Stimulated activated naive B cell treated with anti-CD40 and anti-IgM and Interleukin-4, amounts not matched to agents 10 μg/mL and 1 μg/mL and 100 μg/mL, for 72 hours (primary cell): ENCODE measurements at regions not wholly inside any gene's neighbourhood (a gene's known extent, or its start where the extent isn't known, plus 50 kb on each side); places are given as distances from the start of the nearest gene placed in this dataset.
"Not testable (repeated sequence)": the region's sequence is repeated elsewhere in the genome, so short reads cannot be mapped to it uniquely, and the experiment has no call there.

Experiments
- ATAC-seq, 2 donors: fragments of 150-1000 bp; cut with Tn5 transposase; replicated peaks; 2 replicates each; pipeline ENCODE4 v1.10.0; 2021; ENCODE audit warnings: moderate library complexity in 1 of 2
- DNase-seq: peaks from one replicate; pipeline ENCODE4 v3.0.0; 2021
- H3K27ac Mint-ChIP-seq: one replicate; pipeline ENCODE4 v1.8.0; 2022; ENCODE audit warnings: mild to moderate bottlenecking, mixed read lengths
- H3K27me3 Mint-ChIP-seq, 2 donors: one replicate each; pipeline ENCODE4 v1.8.0; 2022; ENCODE audit warnings: mixed read lengths in 2 of 2
- H3K36me3 Mint-ChIP-seq, 2 donors: one replicate each; pipeline ENCODE4 v1.8.0; 2022; ENCODE audit warnings: mixed read lengths in 2 of 2, mild to moderate bottlenecking in 1 of 2
- H3K4me1 Mint-ChIP-seq, 2 donors: one replicate each; pipeline ENCODE4 v1.8.0; 2022; ENCODE audit warnings: mixed read lengths in 2 of 2, mild to moderate bottlenecking in 1 of 2
- H3K4me3 Mint-ChIP-seq, 2 donors: one replicate each; pipeline ENCODE4 v1.8.0; 2022; ENCODE audit warnings: mild to moderate bottlenecking in 2 of 2, mixed read lengths in 2 of 2, moderate library complexity in 1 of 2
- H3K9me3 Mint-ChIP-seq, 2 donors: one replicate each; pipeline ENCODE4 v1.8.0; 2022; ENCODE audit warnings: mixed read lengths in 2 of 2, mild to moderate bottlenecking in 1 of 2

DNA sequence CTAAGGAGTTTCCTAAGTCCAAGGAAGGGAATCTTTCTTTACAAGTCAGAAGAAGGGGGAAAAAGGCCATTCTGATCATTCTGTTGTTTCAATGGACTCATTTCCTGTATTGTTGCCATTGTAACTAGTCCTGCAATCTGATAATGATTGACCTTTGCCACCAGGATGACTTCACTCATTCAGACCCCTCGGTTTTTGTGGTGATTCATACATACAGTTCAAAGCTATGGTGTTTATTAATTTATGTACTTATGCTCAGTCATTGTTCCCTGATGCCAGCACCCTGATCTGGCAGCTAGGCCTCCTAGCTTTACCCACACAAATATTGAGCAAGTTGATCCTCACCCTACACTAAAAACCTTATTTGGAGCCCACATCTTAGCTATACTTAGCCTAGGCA is 57.6 kb upstream of the ZNF519 start:
- no peaks in the 10 kb centered on the region for H3K4me1 Mint-ChIP-seq
- DNase-seq (no peak), ATAC-seq (no peak)
- H3K36me3 Mint-ChIP-seq, result no peaks in the 10 kb centered on the region
- peaks cover 0 to 1% of the 10 kb centered on the region in 2 donors for H3K9me3 Mint-ChIP-seq
- H3K27ac Mint-ChIP-seq, result no peak overlapping the region
- no peaks in the 10 kb centered on the region for H3K27me3 Mint-ChIP-seq
- no peak overlapping the region for H3K4me3 Mint-ChIP-seq

DNA sequence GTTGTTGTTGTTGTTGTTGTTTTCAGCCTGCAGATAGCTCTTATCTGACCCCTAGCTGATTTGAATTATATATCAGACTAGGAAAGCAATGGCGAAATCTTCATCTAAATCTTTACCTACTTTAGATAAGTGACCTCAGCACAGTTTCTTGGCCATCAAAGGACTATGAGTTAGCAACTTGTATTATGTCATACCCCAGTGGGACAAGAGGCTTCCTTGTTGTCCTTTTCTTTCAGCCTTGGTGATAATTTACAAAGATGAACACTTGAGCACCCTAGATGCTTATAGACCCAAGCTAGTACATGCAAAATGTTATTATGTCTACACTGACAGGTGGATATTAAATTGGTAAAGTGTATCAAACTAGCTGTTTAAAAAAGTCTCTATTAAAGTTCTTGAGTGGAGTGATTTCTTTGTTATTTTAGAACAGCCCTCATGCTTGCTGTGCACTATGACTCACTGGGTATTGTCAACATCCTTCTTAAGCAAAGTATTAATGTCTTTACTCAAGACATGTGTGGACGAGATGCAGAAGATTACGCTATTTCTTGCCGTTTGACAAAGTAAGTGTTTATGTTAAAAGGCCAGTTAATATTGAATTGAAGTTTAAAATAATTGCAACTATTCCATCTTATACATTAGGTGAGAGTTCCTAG is 56.6 kb upstream of the ZNF519 start:
- not testable (repeated sequence) for DNase-seq, ATAC-seq, H3K4me3 Mint-ChIP-seq, H3K36me3 Mint-ChIP-seq, H3K9me3 Mint-ChIP-seq, H3K27me3 Mint-ChIP-seq, H3K4me1 Mint-ChIP-seq, H3K27ac Mint-ChIP-seq
